GM12892 (cell line): ENCODE measurements at regions not wholly inside any gene's neighbourhood (a gene's known extent, or its start where the extent isn't known, plus 50 kb on each side); places are given as distances from the start of the nearest gene placed in this dataset.

Experiments
- POLR2A ChIP-seq: IDR thresholded peaks from 2 replicates; pipeline ENCODE4 v1.6.1; 2011; ENCODE audit warnings: low read depth, low read length, control low read depth
- POLR2AphosphoS5 ChIP-seq: IDR thresholded peaks from 2 replicates; pipeline ENCODE4 v1.6.1; 2011; ENCODE audit warnings: low read depth, low read length, control low read depth

- TF ChIP-seq POLR2A: no peak
- no peak for TF ChIP-seq POLR2AphosphoS5
Observed at GRCh38 chr9:20208226-20208625, 414.1 kb downstream of the MLLT3 start.
